ENCODE measurements at regions not wholly inside any gene's neighbourhood (a gene's known extent, or its start where the extent isn't known, plus 50 kb on each side); places are given as distances from the start of the nearest gene placed in this dataset.
"Not testable (repeated sequence)": the region's sequence is repeated elsewhere in the genome, so short reads cannot be mapped to it uniquely, and the experiment has no call there.

- DNase-seq (ENCODE audit: low spot score): not testable (repeated sequence)
These were observed 196.2 kb downstream of the CRLF2 start for GRCh38 chrX:1016281-1016680.

DNA sequence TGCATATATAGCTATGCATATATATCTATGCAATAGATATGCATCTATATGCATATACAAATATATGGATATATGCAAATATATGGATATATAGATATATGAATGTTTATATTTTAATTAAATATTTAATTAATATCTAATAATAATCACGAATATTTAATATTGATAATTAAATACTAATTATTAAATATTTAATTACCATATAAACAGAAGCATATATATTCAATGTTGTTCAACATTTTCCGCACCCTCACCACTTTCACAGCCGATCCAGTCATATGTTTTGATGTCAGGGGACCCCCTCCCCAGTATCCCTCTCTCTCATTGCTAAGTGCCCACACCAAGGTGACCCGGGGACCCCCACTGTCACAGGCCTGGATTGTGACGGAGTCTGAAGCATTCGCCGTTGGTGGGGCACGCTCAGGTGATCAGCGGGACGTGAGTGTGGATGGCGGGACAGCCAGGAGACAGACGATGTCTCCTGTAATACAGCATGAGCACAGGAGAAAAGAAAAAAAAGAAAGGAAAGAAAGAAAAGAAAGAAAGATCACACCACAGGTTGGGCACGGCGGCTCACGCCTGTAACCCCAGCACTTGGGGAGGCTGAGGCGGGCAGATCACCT lies 199.7 kb downstream of the CRLF2 start:
- DNase-seq (ENCODE audit: low spot score): no peak

DNA sequence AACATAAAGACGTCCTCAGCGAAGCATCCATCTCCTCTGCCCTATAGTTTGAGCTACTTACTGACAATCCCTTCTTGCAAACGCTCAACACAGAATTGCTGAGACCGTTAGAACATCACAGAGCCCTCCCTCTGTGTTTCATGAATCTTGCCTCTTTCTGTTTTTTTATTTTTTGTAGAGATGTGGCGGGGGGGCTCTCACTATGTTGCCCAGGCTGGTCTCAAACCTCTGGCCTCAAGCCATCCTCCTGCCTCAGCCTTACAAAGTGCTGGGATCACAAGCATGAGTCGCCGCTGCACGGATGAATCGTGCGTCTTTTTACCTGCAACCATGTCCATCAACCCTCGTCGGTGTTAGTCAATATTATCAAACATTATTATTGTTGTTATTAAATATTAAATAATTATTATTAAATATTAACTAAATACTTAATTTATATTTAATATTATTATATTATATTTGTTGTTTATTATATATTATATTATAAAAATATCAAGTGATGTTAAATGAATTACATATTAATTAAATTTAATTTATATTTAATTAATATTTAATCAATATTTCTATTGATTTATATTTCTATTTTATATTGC lies 200.7 kb downstream of the CRLF2 start:
- DNase-seq (ENCODE audit: low spot score): no peak

- DNase-seq (ENCODE audit: low spot score): no peak
These were observed 202.7 kb downstream of the CRLF2 start for GRCh38 chrX:1009771-1010170.

GRCh38 chrX:1006156-1006730 lies 206.2 kb downstream of the CRLF2 start:
- DNase-seq (ENCODE audit: low spot score): no peak

DNA sequence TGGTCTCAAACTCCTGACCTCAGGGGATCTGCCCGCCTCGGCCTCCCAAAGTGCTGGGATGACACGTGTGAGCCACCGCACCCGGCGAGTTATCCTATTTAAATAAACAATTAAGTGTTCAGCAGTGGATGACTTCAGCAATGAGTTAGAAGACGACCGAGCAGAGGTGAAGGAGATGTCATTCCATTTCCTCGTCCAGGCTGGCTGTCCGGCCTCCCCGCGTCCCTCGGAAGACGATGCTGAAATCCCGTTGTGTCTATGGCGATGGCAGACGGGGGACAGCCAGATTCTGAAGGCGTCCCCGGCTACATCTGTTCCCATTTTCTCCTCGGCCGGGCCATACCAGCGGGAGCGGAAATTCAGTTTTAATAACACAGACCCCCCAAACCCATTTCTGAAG lies 209.8 kb downstream of the CRLF2 start:
- DNase-seq (ENCODE audit: low spot score): no peak

- DNase-seq (ENCODE audit: low spot score): no peak
These were observed 214.8 kb downstream of the CRLF2 start for GRCh38 chrX:997631-998137.

- no peak for DNase-seq (ENCODE audit: low spot score)
These were observed 217.7 kb downstream of the CRLF2 start for GRCh38 chrX:994780-995179.

- DNase-seq (ENCODE audit: low spot score): peak; percentile 38
These were observed 222.4 kb downstream of the CRLF2 start for GRCh38 chrX:989959-990510.

- not testable (repeated sequence) for DNase-seq (ENCODE audit: low spot score)
These were observed 223.9 kb downstream of the CRLF2 start for GRCh38 chrX:988530-988929.

DNA sequence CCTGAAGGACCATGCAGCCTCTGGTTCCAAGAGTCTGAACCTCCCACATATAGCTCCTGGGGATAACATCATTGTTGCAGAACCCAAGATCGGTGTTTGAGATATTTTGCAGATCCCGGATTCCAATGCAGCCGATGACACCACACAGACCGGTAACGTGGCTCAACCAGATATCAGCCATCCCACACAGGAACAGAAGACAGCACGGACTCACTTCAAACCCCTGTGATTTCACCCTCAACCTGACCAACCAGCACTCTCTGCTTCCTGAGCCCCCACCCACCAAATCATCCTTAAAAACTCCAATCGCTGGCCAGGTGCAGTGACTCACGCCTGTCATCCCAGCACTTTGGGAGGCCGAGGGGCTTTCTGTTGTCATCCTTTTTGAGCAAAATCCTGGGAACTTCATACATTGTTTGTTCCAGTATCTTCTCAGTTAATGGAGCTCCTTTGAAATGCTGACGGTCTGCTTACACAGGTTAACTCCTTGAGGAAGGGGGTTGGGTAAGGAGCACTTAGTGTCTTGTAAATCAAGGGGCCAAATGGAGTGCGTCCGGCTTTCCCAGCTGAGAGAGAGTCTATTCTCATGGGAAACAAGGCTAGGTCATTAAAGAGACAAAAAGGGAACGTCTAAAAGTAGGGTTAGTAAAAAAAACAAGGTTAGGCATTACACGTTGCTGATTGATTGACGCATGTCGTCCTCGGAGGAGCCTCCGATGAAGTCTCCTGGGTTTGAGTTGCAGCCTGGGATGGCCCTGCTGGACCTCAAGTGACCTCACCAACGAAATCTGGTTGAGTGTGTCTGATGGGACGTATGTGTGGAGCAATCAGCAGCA lies 230.4 kb downstream of the CRLF2 start:
- no peak for DNase-seq (ENCODE audit: low spot score)

DNA sequence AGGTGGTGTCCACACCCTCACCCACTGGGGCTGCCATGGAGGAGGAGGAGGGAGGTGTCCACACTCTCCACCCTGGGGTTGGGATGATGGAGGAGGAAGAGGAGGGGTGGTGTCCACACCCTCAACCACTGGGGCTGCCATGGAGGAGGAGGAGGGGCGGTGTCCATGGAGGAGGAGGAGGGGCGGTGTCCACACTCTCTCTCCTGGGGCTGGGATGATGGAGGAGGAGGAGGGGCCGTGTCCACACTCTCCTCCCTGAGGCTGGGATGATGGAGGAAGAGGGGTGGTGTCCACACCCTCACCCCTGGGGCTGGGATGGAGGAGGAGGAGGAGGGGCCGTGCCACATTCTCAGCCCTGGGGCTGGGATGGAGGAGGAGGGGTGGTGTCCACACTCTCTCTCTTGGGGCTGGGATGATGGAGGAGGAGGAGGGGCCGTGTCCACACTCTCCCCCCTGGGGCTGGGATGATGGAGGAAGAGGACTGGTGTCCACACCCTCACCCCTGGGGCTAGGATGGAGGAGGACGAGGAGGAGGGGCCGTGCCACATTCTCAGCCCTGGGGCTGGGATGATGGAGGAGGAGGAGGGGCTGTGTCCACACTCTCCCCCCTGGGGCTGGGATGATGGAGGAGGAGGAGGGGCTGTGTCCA lies 231.7 kb downstream of the CRLF2 start:
- no peak for DNase-seq (ENCODE audit: low spot score)

DNA sequence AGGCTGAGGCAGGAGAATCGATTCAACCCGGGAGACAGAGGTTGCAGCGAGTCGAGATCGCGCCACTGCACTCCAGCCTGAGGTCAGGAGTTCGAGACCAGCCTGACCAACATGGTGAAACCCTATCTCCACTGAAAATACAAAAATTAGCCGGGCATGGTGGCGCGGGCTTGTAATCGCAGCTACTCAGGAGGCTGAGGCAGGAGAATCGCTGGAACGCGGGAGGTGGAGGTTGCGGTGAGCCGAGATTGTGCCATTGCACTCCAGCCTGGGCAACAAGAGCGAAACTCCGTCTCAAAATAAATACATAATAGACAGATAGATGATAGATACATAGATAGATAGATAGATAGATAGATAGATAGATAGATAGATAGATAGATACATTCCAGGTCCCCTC lies 233.3 kb downstream of the CRLF2 start:
- DNase-seq (ENCODE audit: low spot score): not testable (repeated sequence)

- no peak for DNase-seq (ENCODE audit: low spot score)
These were observed 239.3 kb downstream of the CRLF2 start for GRCh38 chrX:973010-973632.

DNA sequence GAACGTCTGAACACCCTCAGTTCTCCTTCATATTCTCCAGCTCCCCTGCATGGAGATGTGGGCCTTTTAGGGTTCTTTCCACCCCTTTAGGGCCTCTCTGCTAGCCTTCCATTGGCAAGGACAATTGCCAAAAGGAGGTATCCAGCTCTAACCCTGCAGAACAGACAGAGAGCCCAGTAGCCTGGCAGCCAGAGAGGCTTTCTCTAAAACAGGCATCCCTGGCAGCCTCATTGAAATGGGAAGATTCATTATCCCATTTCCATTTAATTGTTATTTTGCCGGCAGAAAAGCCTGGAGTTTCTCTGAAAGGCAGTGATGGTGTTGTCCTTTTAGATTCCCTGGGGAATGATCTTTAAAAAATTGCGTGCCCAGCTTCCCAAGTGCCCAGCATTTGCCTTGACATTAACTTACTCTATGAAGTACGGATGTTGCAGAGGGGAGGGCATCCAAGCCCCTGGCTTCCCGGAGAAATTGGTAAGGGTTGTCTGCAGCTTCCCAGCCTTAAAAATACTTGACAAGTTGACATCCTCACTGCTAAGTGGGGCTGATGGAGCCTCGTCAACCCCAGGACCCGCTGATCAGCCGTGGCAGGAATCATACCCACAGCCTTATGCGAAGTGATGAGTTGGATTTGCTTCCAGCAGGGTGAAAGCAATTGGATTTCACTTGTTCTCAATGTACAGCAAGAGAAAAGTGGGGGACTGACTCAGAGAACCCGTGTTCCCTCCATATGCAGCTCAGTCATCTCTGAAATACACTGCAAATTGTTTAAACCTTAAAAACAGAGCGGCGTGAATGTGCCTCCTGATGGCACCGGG lies 244.1 kb downstream of the CRLF2 start:
- no peak for DNase-seq (ENCODE audit: low spot score)

GRCh38 chrX:966396-967070 lies 245.9 kb downstream of the CRLF2 start:
- DNase-seq (ENCODE audit: low spot score): no peak

DNA sequence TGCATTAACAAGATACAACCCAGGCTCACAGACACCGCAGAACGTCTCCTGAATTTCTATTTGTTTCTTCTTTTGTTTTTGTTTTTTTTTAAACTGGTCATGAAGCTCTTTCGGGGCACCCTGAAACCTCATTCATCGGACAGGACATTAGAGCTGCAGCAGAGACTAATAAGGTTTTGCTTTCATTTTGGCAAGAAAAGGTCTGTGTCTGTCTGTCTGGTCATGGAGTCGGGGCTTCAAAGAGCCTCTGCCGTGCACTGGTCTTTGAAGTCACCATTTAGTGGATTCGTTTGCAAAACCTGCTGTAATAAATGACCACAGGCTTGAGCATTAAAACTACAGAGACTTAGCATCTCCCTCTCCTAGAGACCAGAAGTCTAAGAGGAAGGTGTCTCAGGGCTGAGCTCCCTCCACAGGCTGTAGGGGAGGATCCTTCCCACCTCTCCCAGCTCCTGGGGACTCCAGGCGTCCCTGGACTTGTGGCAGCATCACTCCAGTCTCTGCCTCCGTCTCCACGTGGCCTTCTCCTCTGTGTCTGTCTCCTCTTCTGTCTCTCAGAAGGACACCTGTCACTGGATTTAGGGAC lies 247.5 kb downstream of the CRLF2 start:
- no peak for DNase-seq (ENCODE audit: low spot score)

DNA sequence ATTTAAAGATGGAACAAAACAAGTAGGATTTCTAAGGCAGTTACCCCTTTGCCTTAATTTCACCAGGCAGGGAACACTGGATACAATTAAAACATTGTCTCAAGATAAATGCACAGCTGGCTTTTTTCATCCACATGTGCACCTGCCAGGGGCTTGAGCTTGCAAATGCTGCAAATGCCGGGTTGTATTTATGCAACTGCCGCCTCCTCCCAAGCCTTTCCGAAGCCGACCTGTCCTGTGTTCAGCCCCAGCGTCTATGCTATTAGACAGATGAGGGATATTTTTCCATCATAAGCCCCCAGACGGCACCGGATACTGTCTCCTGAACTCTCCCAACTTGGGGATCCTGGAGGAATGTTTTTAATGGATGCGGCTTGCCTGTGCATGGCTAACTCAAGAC lies 251.6 kb downstream of the CRLF2 start:
- no peak for DNase-seq (ENCODE audit: low spot score)

- DNase-seq (ENCODE audit: low spot score): no peak
These were observed 252.9 kb downstream of the CRLF2 start for GRCh38 chrX:959595-959994.
